Stimulated activated effector memory CD8-positive, alpha-beta T cell treated with anti-CD3 and anti-CD28 coated beads, Interleukin-12 subunit alpha, Interleukin-12 subunit beta, amount 100 ng/mL, for 72 hours (primary cell): ENCODE measurements at regions not wholly inside any gene's neighbourhood (a gene's known extent, or its start where the extent isn't known, plus 50 kb on each side); places are given as distances from the start of the nearest gene placed in this dataset.

Source experiments
- ATAC-seq: fragments of 150-1000 bp; cut with Tn5 transposase; 2 replicates; pipeline ENCODE4 v1.10.0; 2021
- DNase-seq, 2 donors: peaks; one replicate each; pipeline ENCODE4 v3.0.0; 2021 to 2022; ENCODE audit warnings: low spot score in 2 of 2
- H3K27ac Mint-ChIP-seq: one replicate; pipeline ENCODE4 v1.8.0; 2022; ENCODE audit warnings: mild to moderate bottlenecking, mixed read lengths
- H3K36me3 Mint-ChIP-seq: one replicate; pipeline ENCODE4 v1.8.0; 2022; ENCODE audit warnings: mild to moderate bottlenecking, mixed read lengths
- H3K4me1 Mint-ChIP-seq: one replicate; pipeline ENCODE4 v1.8.0; 2022; ENCODE audit warnings: mixed read lengths
- H3K4me3 Mint-ChIP-seq: one replicate; pipeline ENCODE4 v1.8.0; 2022; ENCODE audit warnings: mild to moderate bottlenecking, mixed read lengths
- H3K9me3 Mint-ChIP-seq: one replicate; pipeline ENCODE4 v1.8.0; 2022; ENCODE audit warnings: mixed read lengths

DNA sequence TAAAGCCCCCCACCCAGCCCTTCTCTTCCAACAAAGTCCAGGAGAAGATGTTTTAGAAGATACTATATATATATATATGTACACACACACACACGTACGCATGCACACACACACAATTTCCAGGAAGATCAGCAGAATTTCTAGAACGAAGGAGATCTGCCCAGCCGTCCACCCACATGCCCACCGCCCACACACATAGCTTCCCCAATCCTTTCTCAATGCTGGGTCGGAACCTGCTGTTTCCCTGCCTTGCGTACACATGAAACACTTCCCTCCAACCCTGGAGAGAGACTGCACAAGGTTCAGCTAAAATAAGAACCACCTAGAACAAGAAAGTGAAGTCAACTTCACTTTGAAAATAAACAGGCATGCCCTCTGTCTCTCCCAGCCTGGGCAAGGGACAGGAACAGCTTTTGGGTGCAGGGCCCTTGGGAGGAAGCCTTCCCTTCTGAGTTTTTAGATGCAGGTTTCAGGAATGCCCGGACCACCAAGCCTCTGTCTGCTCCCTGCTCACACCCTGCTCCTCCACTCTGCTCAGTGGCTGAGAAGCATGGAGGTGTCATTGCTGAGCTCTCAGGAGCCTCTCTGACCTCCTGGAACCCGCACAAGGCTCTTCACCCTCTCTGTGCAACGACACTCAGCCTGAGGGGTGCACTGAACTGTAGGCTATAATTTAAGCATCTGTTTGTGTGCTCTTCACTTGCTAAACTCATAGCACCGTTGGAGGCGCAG is 149.4 kb downstream of the C5orf15 start:
- ATAC-seq (no peak), DNase-seq (no peak)
- Mint-ChIP-seq H3K27ac (no peak overlapping the region), H3K4me1 (peaks cover 13% of the 10 kb centered on the region), H3K9me3 (no peaks in the 10 kb centered on the region), H3K36me3 (no peaks in the 10 kb centered on the region), H3K4me3 (no peak overlapping the region)

GRCh38 chr5:133818031-133818431 is 150.4 kb downstream of the C5orf15 start:
- H3K36me3 Mint-ChIP-seq: no peaks in the 10 kb centered on the region
- no peak overlapping the region for H3K27ac Mint-ChIP-seq
- no peaks in the 10 kb centered on the region for H3K9me3 Mint-ChIP-seq
- DNase-seq: no peak
- peaks cover 12% of the 10 kb centered on the region for H3K4me1 Mint-ChIP-seq
- H3K4me3 Mint-ChIP-seq: no peak overlapping the region
- ATAC-seq: no peak

GRCh38 chr5:133817456-133817855 is 151.0 kb downstream of the C5orf15 start:
- no peak overlapping the region for H3K4me3 Mint-ChIP-seq
- DNase-seq: no peak
- peaks cover 12% of the 10 kb centered on the region for H3K4me1 Mint-ChIP-seq
- no peak for ATAC-seq
- no peaks in the 10 kb centered on the region for H3K36me3 Mint-ChIP-seq
- H3K27ac Mint-ChIP-seq: no peak overlapping the region
- H3K9me3 Mint-ChIP-seq: no peaks in the 10 kb centered on the region

DNA sequence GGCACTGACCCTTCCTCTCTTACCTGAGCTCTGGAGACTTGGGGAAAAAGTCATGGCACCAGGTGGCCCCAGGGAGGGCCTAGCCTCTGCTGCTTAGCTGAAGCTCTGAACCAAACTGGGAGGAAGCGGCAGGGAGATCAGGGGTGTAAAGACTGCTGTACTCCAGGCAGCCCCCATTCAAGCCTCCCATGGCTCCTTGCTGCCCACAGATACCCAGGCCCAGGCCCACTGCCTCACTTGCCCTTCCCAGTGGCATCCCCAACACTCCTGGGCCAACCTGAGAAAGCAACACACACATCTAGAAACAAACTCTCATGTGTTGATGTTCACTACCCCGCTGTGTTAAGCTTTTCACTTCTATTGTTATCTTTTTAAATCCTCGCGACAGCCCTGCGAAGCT is 151.6 kb downstream of the C5orf15 start:
- peak; percentile 31 for ATAC-seq
- H3K4me1 Mint-ChIP-seq: peaks cover 12% of the 10 kb centered on the region

GRCh38 chr5:133814152-133814551 is 154.3 kb downstream of the C5orf15 start:
- no peaks in the 10 kb centered on the region for H3K9me3 Mint-ChIP-seq
- DNase-seq: no peak
- no peaks in the 10 kb centered on the region for H3K36me3 Mint-ChIP-seq
- no peak overlapping the region for H3K27ac Mint-ChIP-seq
- no peak overlapping the region for H3K4me3 Mint-ChIP-seq
- no peak for ATAC-seq
- H3K4me1 Mint-ChIP-seq: peaks cover 4% of the 10 kb centered on the region

More for the DNA sequence above, 151.6 kb downstream of the C5orf15 start:
- Mint-ChIP-seq H3K4me3 (no peak overlapping the region), H3K9me3 (no peaks in the 10 kb centered on the region), H3K36me3 (no peaks in the 10 kb centered on the region), H3K27ac (no peak overlapping the region)
- no peak for DNase-seq

DNA sequence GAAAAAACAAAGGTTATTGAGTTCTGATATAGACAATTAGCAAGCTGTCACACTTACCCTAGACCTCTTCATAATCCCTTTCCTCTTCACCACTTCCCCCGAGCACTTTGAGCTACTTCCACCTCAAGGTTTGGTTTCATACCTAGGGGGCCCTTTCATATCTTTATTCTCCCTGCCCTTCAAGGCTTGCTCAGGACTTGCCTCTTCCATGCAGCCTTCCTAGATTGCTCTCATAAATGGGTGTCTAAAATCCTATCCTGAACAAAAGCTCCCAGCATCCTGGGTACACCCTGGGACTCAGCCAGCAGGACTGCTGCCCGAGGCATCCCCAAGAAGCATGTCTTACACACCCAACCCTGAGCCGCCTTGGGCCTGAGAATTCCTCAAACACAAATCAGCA is 157.3 kb downstream of the C5orf15 start:
- no peak overlapping the region for H3K27ac Mint-ChIP-seq
- ATAC-seq (no peak), DNase-seq (no peak)
- no peaks in the 10 kb centered on the region for H3K4me1 Mint-ChIP-seq
- H3K36me3 Mint-ChIP-seq: no peaks in the 10 kb centered on the region
- no peaks in the 10 kb centered on the region for H3K9me3 Mint-ChIP-seq
- H3K4me3 Mint-ChIP-seq: no peak overlapping the region

DNA sequence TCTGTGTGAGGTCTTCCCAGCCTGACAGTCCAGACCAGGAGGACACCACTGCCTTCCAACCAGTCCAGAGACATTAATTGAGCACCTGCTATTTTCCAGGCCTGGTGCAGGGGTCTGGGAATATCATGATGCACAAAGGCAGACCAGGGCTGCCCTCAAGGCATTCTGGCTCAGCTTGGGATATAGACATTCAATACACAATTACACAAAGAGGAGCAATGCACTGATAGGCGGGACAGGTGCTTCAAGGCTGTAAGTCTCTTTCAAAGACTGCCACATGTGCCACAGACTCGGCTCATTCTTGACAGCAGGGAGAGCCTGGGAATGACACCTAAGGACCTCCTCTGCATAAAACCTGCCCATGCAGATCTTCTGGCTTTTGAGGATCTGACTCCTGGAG is 158.6 kb downstream of the C5orf15 start:
- Mint-ChIP-seq H3K4me3 (no peak overlapping the region), H3K27ac (no peak overlapping the region), H3K36me3 (no peaks in the 10 kb centered on the region), H3K4me1 (no peaks in the 10 kb centered on the region), H3K9me3 (no peaks in the 10 kb centered on the region)
- no peak for ATAC-seq
- DNase-seq: no peak

DNA sequence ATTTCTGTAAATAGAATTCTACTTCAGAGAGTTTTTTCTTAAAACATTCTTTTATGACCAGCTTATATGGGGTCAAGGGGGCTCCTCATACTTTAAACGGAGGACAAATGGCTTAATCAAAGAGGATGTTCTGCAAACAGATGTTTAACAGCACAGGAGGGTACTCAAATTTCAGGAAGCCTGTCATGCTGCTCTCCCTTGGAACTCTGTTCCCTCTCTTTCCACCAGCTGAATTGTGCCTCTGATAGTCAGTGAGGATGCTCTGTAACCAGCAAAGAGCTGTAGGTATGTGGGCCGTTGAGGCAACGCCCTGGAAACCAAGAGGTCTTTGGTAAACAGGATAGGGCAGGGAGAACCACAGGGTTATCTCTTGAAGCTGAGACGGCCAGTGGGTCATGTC is 161.1 kb downstream of the C5orf15 start:
- Mint-ChIP-seq H3K4me3 (no peak overlapping the region), H3K4me1 (no peaks in the 10 kb centered on the region), H3K9me3 (no peaks in the 10 kb centered on the region), H3K27ac (no peak overlapping the region), H3K36me3 (no peaks in the 10 kb centered on the region)
- ATAC-seq (no peak), DNase-seq (no peak)

GRCh38 chr5:133806847-133807246 is 161.6 kb downstream of the C5orf15 start:
- DNase-seq (no peak), ATAC-seq (no peak)
- Mint-ChIP-seq H3K9me3 (no peaks in the 10 kb centered on the region), H3K4me1 (no peaks in the 10 kb centered on the region), H3K4me3 (no peak overlapping the region), H3K27ac (no peak overlapping the region), H3K36me3 (no peaks in the 10 kb centered on the region)

GRCh38 chr5:133801955-133802751 is 166.3 kb downstream of the C5orf15 start:
- Mint-ChIP-seq H3K27ac (no peak overlapping the region), H3K4me1 (peaks cover 7% of the 10 kb centered on the region), H3K4me3 (no peak overlapping the region), H3K9me3 (no peaks in the 10 kb centered on the region), H3K36me3 (no peaks in the 10 kb centered on the region)
- ATAC-seq (no peak), DNase-seq (no peak)

DNA sequence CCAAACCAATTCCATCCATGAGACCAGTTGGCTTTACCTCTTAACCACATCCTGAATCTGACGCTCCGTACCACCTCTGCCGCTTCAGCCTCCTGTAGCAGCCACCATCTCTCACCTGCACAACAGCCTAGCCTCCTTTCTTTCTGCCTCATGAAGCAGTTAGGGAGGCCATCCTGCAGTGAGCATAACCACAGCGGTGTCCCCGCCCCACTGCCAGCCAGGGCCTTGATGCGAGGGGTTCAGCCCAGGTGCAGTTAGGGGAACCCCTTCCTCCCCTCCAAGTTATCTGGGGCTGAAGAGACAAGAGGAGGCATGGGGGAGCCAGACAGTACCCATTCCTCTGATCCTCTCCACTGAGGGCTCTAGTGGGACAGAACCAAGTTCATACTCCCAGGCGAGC is 167.0 kb downstream of the C5orf15 start:
- H3K9me3 Mint-ChIP-seq: no peaks in the 10 kb centered on the region
- DNase-seq: no peak
- H3K4me3 Mint-ChIP-seq: no peak overlapping the region
- no peak overlapping the region for H3K27ac Mint-ChIP-seq
- ATAC-seq: no peak
- no peaks in the 10 kb centered on the region for H3K36me3 Mint-ChIP-seq
- peaks cover 7% of the 10 kb centered on the region for H3K4me1 Mint-ChIP-seq

- no peaks in the 10 kb centered on the region for H3K36me3 Mint-ChIP-seq
- ATAC-seq (no peak), DNase-seq (no peak)
- H3K4me3 Mint-ChIP-seq: no peak overlapping the region
- H3K27ac Mint-ChIP-seq: no peak overlapping the region
- H3K4me1 Mint-ChIP-seq: peaks cover 7% of the 10 kb centered on the region
- H3K9me3 Mint-ChIP-seq: no peaks in the 10 kb centered on the region
Measured at GRCh38 chr5:133799571-133800237, 168.7 kb downstream of the C5orf15 start.

GRCh38 chr5:133797167-133797566 is 171.3 kb downstream of the C5orf15 start:
- Mint-ChIP-seq H3K27ac (no peak overlapping the region), H3K4me1 (peaks cover 7% of the 10 kb centered on the region), H3K36me3 (no peaks in the 10 kb centered on the region), H3K4me3 (no peak overlapping the region), H3K9me3 (no peaks in the 10 kb centered on the region)
- no peak for DNase-seq
- ATAC-seq: no peak

GRCh38 chr5:133796186-133796585 is 172.2 kb downstream of the C5orf15 start:
- Mint-ChIP-seq H3K27ac (no peak overlapping the region), H3K36me3 (no peaks in the 10 kb centered on the region)
- no peak for DNase-seq

GRCh38 chr5:133794771-133795415 is 173.5 kb downstream of the C5orf15 start:
- no peak for DNase-seq
- H3K36me3 Mint-ChIP-seq: no peaks in the 10 kb centered on the region
- no peak for ATAC-seq
- no peaks in the 10 kb centered on the region for H3K4me1 Mint-ChIP-seq
- no peak overlapping the region for H3K4me3 Mint-ChIP-seq
- no peak overlapping the region for H3K27ac Mint-ChIP-seq
- H3K9me3 Mint-ChIP-seq: no peaks in the 10 kb centered on the region

More at GRCh38 chr5:133796186-133796585, 172.2 kb downstream of the C5orf15 start:
- H3K9me3 Mint-ChIP-seq: no peaks in the 10 kb centered on the region
- H3K4me1 Mint-ChIP-seq: peaks cover 3% of the 10 kb centered on the region
- ATAC-seq: no peak
- H3K4me3 Mint-ChIP-seq: no peak overlapping the region
